Neural cell (in vitro differentiated cells): ENCODE measurements at regions not wholly inside any gene's neighbourhood (a gene's known extent, or its start where the extent isn't known, plus 50 kb on each side); places are given as distances from the start of the nearest gene placed in this dataset.

Experiments
- H2AFZ ChIP-seq: fragments of 200-600, 300-800 bp; sonication (generic), shearing (Covaris generic); 2 replicates; pipeline ENCODE4 v1.6.0; 2014; ENCODE audit warnings: low read depth, mild to moderate bottlenecking, antibody characterized with exemption, low read length, moderate library complexity
- H3F3A ChIP-seq: fragments of 200-600 bp; shearing (Covaris generic); 2 replicates; pipeline ENCODE4 v1.6.1; 2016; ENCODE audit warnings: mild to moderate bottlenecking, moderate library complexity, mixed read lengths, antibody characterized with exemption, low read length; ENCODE audit not compliant: insufficient read depth, poor library complexity, severe bottlenecking
- H3K27ac ChIP-seq: fragments of 200-600, 300-800 bp; sonication (generic), shearing (Covaris generic); 2 replicates; pipeline ENCODE4 v1.5.1; 2014; ENCODE audit warnings: mild to moderate bottlenecking, low read length, moderate library complexity
- H3K27me3 ChIP-seq: fragments of 300-800, 200-600 bp; sonication (generic), shearing (Covaris generic); 2 replicates; pipeline ENCODE4 v1.6.0; 2014; ENCODE audit warnings: mild to moderate bottlenecking, low read depth, low read length, moderate library complexity; ENCODE audit not compliant: insufficient read depth
- H3K36me3 ChIP-seq: fragments of 300-800, 200-600 bp; sonication (generic), shearing (Covaris generic); 2 replicates; pipeline ENCODE4 v1.5.1; 2014; ENCODE audit warnings: mild to moderate bottlenecking, antibody characterized with exemption, low read length, moderate library complexity; ENCODE audit not compliant: insufficient read depth
- H3K4me2 ChIP-seq: fragments of 300-800, 200-600 bp; sonication (generic), shearing (Covaris generic); 2 replicates; pipeline ENCODE4 v1.6.0; 2014; ENCODE audit warnings: mild to moderate bottlenecking, low read length
- H3K4me3 ChIP-seq: fragments of 300-800, 200-600 bp; sonication (generic), shearing (Covaris generic); 2 replicates; pipeline ENCODE4 v1.5.1; 2014; ENCODE audit warnings: mild to moderate bottlenecking, low read length, moderate library complexity
- H3K79me2 ChIP-seq: fragments of 200-600 bp; shearing (Covaris generic); replicated peaks from 2 replicates; pipeline ENCODE4 v1.6.0; 2014; ENCODE audit warnings: mild to moderate bottlenecking, low read length, moderate library complexity; ENCODE audit not compliant: insufficient read depth
- H3K9ac ChIP-seq: fragments of 300-800, 200-600 bp; sonication (generic), shearing (Covaris generic); 2 replicates; pipeline ENCODE4 v1.6.1; 2016; ENCODE audit warnings: mild to moderate bottlenecking, low read length, mixed read lengths
- H3K9me2 ChIP-seq: fragments of 200-600 bp; shearing (Covaris generic); 2 replicates; pipeline ENCODE4 v1.6.1; 2016; ENCODE audit warnings: mild to moderate bottlenecking, low read length, mixed read lengths; ENCODE audit not compliant: insufficient read depth
- H3K9me3 ChIP-seq: fragments of 200-600, 300-800 bp; sonication (generic), shearing (Covaris generic); 2 replicates; pipeline ENCODE4 v1.6.1; 2016; ENCODE audit warnings: mild to moderate bottlenecking, mixed run types, low read length, moderate library complexity, mixed read lengths
- H4K20me1 ChIP-seq: fragments of 200-600 bp; shearing (Covaris generic); 2 replicates; pipeline ENCODE4 v1.6.1; 2016; ENCODE audit warnings: mild to moderate bottlenecking, mixed run types; ENCODE audit not compliant: insufficient read depth
- CTCF ChIP-seq: fragments of 450-650 bp; IDR thresholded peaks from 2 replicates; pipeline ENCODE4 v1.5.1; 2014; ENCODE audit warnings: antibody characterized with exemption, mild to moderate bottlenecking, moderate library complexity; ENCODE audit not compliant: poor library complexity, severe bottlenecking
- EP300 ChIP-seq: fragments of 450-650 bp; conservative IDR thresholded peaks from 2 replicates; pipeline ENCODE4 v1.6.1; 2014; ENCODE audit warnings: antibody characterized with exemption, mild to moderate bottlenecking, moderate library complexity; ENCODE audit not compliant: poor library complexity, severe bottlenecking
- EZH2 ChIP-seq: fragments of 200-600, 300-800 bp; shearing (Covaris generic), sonication (generic); IDR thresholded peaks from 2 replicates; pipeline ENCODE4 v1.6.1; 2014; ENCODE audit warnings: antibody characterized with exemption, low read length, borderline replicate concordance, mild to moderate bottlenecking; ENCODE audit not compliant: insufficient read depth, poor library complexity, severe bottlenecking
- MXI1 ChIP-seq: fragments of 450-650 bp; conservative IDR thresholded peaks from 2 replicates; pipeline ENCODE4 v1.6.1; 2014; ENCODE audit warnings: antibody characterized with exemption, mild to moderate bottlenecking; ENCODE audit not compliant: poor library complexity, severe bottlenecking
- POLR2AphosphoS5 ChIP-seq: IDR thresholded peaks from 2 replicates; pipeline ENCODE4 v1.6.1; 2012
- RAD21 ChIP-seq: fragments of 450-650 bp; conservative IDR thresholded peaks from 2 replicates; pipeline ENCODE4 v1.6.1; 2014; ENCODE audit warnings: antibody characterized with exemption, mild to moderate bottlenecking, moderate library complexity
- REST ChIP-seq: IDR thresholded peaks from 2 replicates; pipeline ENCODE4 v1.6.1; 2012; ENCODE audit warnings: borderline replicate concordance
- SMC3 ChIP-seq: fragments of 450-650 bp; conservative IDR thresholded peaks from 2 replicates; pipeline ENCODE4 v1.6.1; 2014; ENCODE audit warnings: antibody characterized with exemption, mild to moderate bottlenecking, moderate library complexity; ENCODE audit not compliant: poor library complexity
- TAF1 ChIP-seq: IDR thresholded peaks from 2 replicates; pipeline ENCODE4 v1.6.1; 2012; ENCODE audit warnings: low read depth

- Histone ChIP-seq H3K9me2 (no peaks in the 10 kb centered on the region), H3K79me2 (no peaks in the 10 kb centered on the region), H3K27me3 (no peaks in the 10 kb centered on the region), H3K9ac (no peak overlapping the region), H3K4me3 (no peak overlapping the region), H3F3A (no peaks in the 10 kb centered on the region), H3K36me3 (no peaks in the 10 kb centered on the region), H2AFZ (no peak overlapping the region), H3K9me3 (no peaks in the 10 kb centered on the region), H4K20me1 (no peaks in the 10 kb centered on the region), H3K27ac (no peak overlapping the region), H3K4me2 (no peak overlapping the region)
- no peak for TF ChIP-seq RAD21
- no peak for TF ChIP-seq EZH2
- no peak for TF ChIP-seq EP300
- TF ChIP-seq REST, result no peak
- no peak for TF ChIP-seq SMC3
- TF ChIP-seq POLR2AphosphoS5, result no peak
- no peak for TF ChIP-seq CTCF
- no peak for TF ChIP-seq MXI1
- TF ChIP-seq TAF1, result no peak
These were observed 220.4 kb downstream of the LY86 start for GRCh38 chr6:6808915-6809314.

GRCh38 chr6:6810727-6811126 lies 222.2 kb downstream of the LY86 start:
- Histone ChIP-seq H3K27me3 (no peaks in the 10 kb centered on the region), H3K9ac (no peak overlapping the region), H3K4me3 (no peak overlapping the region), H4K20me1 (no peaks in the 10 kb centered on the region), H3K79me2 (no peaks in the 10 kb centered on the region), H3K9me2 (no peaks in the 10 kb centered on the region), H3K9me3 (no peaks in the 10 kb centered on the region), H3K36me3 (no peaks in the 10 kb centered on the region), H3F3A (no peaks in the 10 kb centered on the region), H3K4me2 (no peak overlapping the region), H3K27ac (no peak overlapping the region), H2AFZ (no peak overlapping the region)
- TF ChIP-seq MXI1 (no peak), SMC3 (no peak), CTCF (no peak), EP300 (no peak), POLR2AphosphoS5 (no peak), REST (no peak), RAD21 (no peak), TAF1 (no peak), EZH2 (no peak)
